ENCODE measurements at regions not wholly inside any gene's neighbourhood (a gene's known extent, or its start where the extent isn't known, plus 50 kb on each side); places are given as distances from the start of the nearest gene placed in this dataset.
"Not testable (repeated sequence)": the region's sequence is repeated elsewhere in the genome, so short reads cannot be mapped to it uniquely, and the experiment has no call there.

DNA sequence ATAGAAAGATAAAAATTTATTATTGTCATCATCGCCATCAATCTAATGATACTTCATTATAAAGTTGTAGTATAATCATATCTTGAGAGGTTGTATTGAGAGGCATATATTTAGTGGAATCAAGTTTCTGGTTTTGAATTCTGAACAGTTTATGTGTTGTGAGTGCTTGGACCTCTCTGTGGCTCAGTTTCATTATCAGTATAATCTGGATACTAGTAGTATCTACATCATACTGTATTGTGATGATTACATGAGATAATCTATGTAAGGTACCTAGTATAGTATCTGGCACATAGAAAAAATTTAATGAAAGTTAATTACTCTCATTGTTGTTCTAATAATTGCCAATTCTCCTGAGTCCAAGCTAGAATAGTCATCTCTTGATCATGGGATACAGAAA, 161.2 kb upstream of the UBQLN2 start:
- H3K27ac ChIP-seq (ENCODE audit: control insufficient read depth, insufficient read depth, low read length), result no peak overlapping the region
- DNase-seq (ENCODE audit: low read depth, low spot score) (no peak), FAIRE-seq (no peak)
- H3K9ac ChIP-seq (ENCODE audit: control insufficient read depth, extremely low read depth, insufficient read depth, low read length), result no peak overlapping the region
- no peaks in the 10 kb centered on the region for H3K27me3 ChIP-seq (ENCODE audit: control insufficient read depth, extremely low read depth, insufficient read depth, low read length)
- no peaks in the 10 kb centered on the region for H3K4me1 ChIP-seq (ENCODE audit: control insufficient read depth, extremely low read depth, insufficient read depth, low read length)
- H2AFZ ChIP-seq (ENCODE audit: control insufficient read depth, low read length), result no peak overlapping the region
- H3K9me3 ChIP-seq (ENCODE audit: control insufficient read depth, low read depth, low read length), result no peaks in the 10 kb centered on the region
- no peaks in the 10 kb centered on the region for H4K20me1 ChIP-seq (ENCODE audit: control insufficient read depth, extremely low read depth, insufficient read depth, low read length)
- no peaks in the 10 kb centered on the region for H3K9me1 ChIP-seq (ENCODE audit: control insufficient read depth, extremely low read depth, insufficient read depth, low read length)
- dilution Hi-C loops (cut with MboI; ENCODE audit: extremely low pct_ligation_motif_present, low sequenced_read_pairs), result no loop called here
- TF ChIP-seq EZH2 (IDR thresholded peaks at IDR 0.05; ENCODE audit: low read length), result no peak
- TF ChIP-seq, protein P1, sequence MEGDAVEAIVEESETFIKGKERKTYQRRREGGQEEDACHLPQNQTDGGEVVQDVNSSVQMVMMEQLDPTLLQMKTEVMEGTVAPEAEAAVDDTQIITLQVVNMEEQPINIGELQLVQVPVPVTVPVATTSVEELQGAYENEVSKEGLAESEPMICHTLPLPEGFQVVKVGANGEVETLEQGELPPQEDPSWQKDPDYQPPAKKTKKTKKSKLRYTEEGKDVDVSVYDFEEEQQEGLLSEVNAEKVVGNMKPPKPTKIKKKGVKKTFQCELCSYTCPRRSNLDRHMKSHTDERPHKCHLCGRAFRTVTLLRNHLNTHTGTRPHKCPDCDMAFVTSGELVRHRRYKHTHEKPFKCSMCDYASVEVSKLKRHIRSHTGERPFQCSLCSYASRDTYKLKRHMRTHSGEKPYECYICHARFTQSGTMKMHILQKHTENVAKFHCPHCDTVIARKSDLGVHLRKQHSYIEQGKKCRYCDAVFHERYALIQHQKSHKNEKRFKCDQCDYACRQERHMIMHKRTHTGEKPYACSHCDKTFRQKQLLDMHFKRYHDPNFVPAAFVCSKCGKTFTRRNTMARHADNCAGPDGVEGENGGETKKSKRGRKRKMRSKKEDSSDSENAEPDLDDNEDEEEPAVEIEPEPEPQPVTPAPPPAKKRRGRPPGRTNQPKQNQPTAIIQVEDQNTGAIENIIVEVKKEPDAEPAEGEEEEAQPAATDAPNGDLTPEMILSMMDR (optimal IDR thresholded peaks at IDR 0.05 in 1 of 3, IDR thresholded peaks at IDR 0.05 in 1 of 3, conservative IDR thresholded peaks at IDR 0.05 in 1 of 3; ENCODE audit: extremely low read depth in 1 of 3, insufficient read depth in 2 of 3, low read length in 3 of 3), result no peak
- H3K79me2 ChIP-seq (ENCODE audit: control insufficient read depth, insufficient read depth, low read length), result no peaks in the 10 kb centered on the region
- H3K4me2 ChIP-seq (ENCODE audit: control insufficient read depth, extremely low read depth, insufficient read depth, low read depth, low read length), result no peak overlapping the region
- no peaks in the 10 kb centered on the region for H3K36me3 ChIP-seq (ENCODE audit: control insufficient read depth in 2 of 2, extremely low read depth in 1 of 2, insufficient read depth in 2 of 2, low read length in 2 of 2)
- no peak overlapping the region for H3K4me3 ChIP-seq (ENCODE audit: control insufficient read depth in 2 of 3, extremely low read depth in 1 of 3, insufficient read depth in 2 of 3, low read depth in 1 of 3, low read length in 3 of 3)

DNA sequence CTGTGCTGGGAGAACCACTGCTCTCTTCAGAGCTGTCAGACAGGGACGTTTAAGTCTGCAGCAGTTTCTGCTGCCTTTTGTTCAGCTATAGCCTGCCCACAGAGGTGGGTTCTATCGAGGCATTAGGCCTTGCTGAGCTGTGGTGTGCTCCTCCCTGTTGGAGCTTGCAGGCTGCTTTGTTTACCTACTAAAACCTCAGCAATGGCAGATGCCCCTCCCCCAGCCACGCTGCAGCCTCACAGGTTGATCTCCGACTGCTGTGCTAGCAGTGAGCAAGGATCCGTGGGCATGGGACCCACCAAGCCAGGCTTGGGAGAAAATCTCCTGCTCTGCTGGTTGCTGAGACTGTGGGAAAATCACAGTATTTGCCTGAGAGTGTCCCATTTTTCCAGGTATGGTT, 133.8 kb upstream of the UBQLN2 start:
- Histone ChIP-seq H3K4me2 (ENCODE audit: control insufficient read depth, extremely low read depth, insufficient read depth, low read depth, low read length) (no peak overlapping the region), H4K20me1 (ENCODE audit: control insufficient read depth, extremely low read depth, insufficient read depth, low read length) (no peaks in the 10 kb centered on the region), H3K27ac (ENCODE audit: control insufficient read depth, insufficient read depth, low read length) (no peak overlapping the region), H3K9me3 (ENCODE audit: control insufficient read depth, low read depth, low read length) (no peaks in the 10 kb centered on the region), H3K9me1 (ENCODE audit: control insufficient read depth, extremely low read depth, insufficient read depth, low read length) (no peaks in the 10 kb centered on the region), H3K4me3 (ENCODE audit: control insufficient read depth in 2 of 3, extremely low read depth in 1 of 3, insufficient read depth in 2 of 3, low read depth in 1 of 3, low read length in 3 of 3) (no peak overlapping the region), H3K79me2 (ENCODE audit: control insufficient read depth, insufficient read depth, low read length) (no peaks in the 10 kb centered on the region), H3K4me1 (ENCODE audit: control insufficient read depth, extremely low read depth, insufficient read depth, low read length) (no peaks in the 10 kb centered on the region), H3K36me3 (ENCODE audit: control insufficient read depth in 2 of 2, extremely low read depth in 1 of 2, insufficient read depth in 2 of 2, low read length in 2 of 2) (no peaks in the 10 kb centered on the region), H2AFZ (ENCODE audit: control insufficient read depth, low read length) (no peak overlapping the region), H3K9ac (ENCODE audit: control insufficient read depth, extremely low read depth, insufficient read depth, low read length) (no peak overlapping the region), H3K27me3 (ENCODE audit: control insufficient read depth, extremely low read depth, insufficient read depth, low read length) (no peaks in the 10 kb centered on the region)
- TF ChIP-seq, protein P1 (optimal IDR thresholded peaks at IDR 0.05 in 1 of 3, IDR thresholded peaks at IDR 0.05 in 1 of 3, conservative IDR thresholded peaks at IDR 0.05 in 1 of 3; ENCODE audit: extremely low read depth in 1 of 3, insufficient read depth in 2 of 3, low read length in 3 of 3), result no peak
- no peak for TF ChIP-seq EZH2 (IDR thresholded peaks at IDR 0.05; ENCODE audit: low read length)
- DNase-seq (ENCODE audit: low read depth, low spot score), result no peak
- dilution Hi-C loops (cut with MboI; ENCODE audit: extremely low pct_ligation_motif_present, low sequenced_read_pairs), result no loop called here
- no peak for FAIRE-seq

DNA sequence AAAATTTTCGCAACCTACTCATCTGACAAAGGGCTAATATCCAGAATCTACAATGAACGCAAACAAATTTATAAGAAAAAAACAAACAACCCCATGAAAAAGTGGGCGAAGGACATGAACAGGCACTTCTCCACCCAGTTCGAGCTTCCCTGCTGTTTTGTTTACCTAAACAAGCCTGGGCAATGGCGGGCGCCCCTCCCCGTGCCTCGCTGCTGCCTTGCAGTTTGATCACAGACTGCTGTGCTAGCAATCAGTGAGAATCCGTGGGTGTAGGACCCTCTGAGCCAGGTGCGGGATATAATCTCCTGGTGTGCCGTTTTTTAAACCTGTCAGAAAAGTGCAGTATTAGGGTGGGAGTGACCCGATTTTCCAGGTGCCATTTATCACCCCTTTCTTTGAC, 111.4 kb upstream of the UBQLN2 start:
- H3K27ac ChIP-seq (ENCODE audit: control insufficient read depth, insufficient read depth, low read length); H3K9ac ChIP-seq (ENCODE audit: control insufficient read depth, extremely low read depth, insufficient read depth, low read length); dilution Hi-C loops (cut with MboI; ENCODE audit: extremely low pct_ligation_motif_present, low sequenced_read_pairs); H3K36me3 ChIP-seq (ENCODE audit: control insufficient read depth in 2 of 2, extremely low read depth in 1 of 2, insufficient read depth in 2 of 2, low read length in 2 of 2); DNase-seq (ENCODE audit: low read depth, low spot score); H3K79me2 ChIP-seq (ENCODE audit: control insufficient read depth, insufficient read depth, low read length); H3K27me3 ChIP-seq (ENCODE audit: control insufficient read depth, extremely low read depth, insufficient read depth, low read length); FAIRE-seq; H3K9me1 ChIP-seq (ENCODE audit: control insufficient read depth, extremely low read depth, insufficient read depth, low read length); H2AFZ ChIP-seq (ENCODE audit: control insufficient read depth, low read length); H3K4me3 ChIP-seq (ENCODE audit: control insufficient read depth in 2 of 3, extremely low read depth in 1 of 3, insufficient read depth in 2 of 3, low read depth in 1 of 3, low read length in 3 of 3); H3K4me1 ChIP-seq (ENCODE audit: control insufficient read depth, extremely low read depth, insufficient read depth, low read length); H4K20me1 ChIP-seq (ENCODE audit: control insufficient read depth, extremely low read depth, insufficient read depth, low read length); H3K9me3 ChIP-seq (ENCODE audit: control insufficient read depth, low read depth, low read length); H3K4me2 ChIP-seq (ENCODE audit: control insufficient read depth, extremely low read depth, insufficient read depth, low read depth, low read length): not testable (repeated sequence)

All from keratinocyte (primary cell).